C1 segment of cervical spinal cord (tissue), 14 donors: ENCODE measurements at regions not wholly inside any gene's neighbourhood (a gene's known extent, or its start where the extent isn't known, plus 50 kb on each side); places are given as distances from the start of the nearest gene placed in this dataset.
A peak's percentile ranks its signal among the peaks of the same experiment; 100 is the strongest.
"Not testable (repeated sequence)": the region's sequence is repeated elsewhere in the genome, so short reads cannot be mapped to it uniquely, and the experiment has no call there.

Experiments used
- DNase-seq, 14 donors: peaks; one replicate each; lab custom pipeline; 2025; lab: John Stamatoyannopoulos, UW

DNA sequence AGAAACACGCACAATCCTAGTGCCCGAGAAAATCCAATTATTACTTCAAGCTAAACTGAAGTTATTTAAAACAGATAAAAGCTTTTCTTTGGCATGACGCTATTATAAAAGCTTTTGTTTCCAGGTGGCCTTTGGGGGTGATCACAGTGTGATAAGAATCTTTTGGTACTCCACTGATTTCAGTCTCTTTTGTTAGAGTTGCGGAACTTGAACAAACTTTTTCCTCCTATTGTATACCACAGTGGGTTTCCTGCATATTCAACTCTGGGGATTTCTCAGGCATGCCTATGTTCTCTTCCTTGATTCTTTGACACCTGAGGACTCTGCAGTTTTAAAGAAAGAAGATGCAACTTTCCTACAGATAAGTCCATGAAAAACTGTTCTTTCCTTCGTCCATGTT lies 99.7 kb upstream of the PITRM1 start:
- DNase-seq, result no peak

DNA sequence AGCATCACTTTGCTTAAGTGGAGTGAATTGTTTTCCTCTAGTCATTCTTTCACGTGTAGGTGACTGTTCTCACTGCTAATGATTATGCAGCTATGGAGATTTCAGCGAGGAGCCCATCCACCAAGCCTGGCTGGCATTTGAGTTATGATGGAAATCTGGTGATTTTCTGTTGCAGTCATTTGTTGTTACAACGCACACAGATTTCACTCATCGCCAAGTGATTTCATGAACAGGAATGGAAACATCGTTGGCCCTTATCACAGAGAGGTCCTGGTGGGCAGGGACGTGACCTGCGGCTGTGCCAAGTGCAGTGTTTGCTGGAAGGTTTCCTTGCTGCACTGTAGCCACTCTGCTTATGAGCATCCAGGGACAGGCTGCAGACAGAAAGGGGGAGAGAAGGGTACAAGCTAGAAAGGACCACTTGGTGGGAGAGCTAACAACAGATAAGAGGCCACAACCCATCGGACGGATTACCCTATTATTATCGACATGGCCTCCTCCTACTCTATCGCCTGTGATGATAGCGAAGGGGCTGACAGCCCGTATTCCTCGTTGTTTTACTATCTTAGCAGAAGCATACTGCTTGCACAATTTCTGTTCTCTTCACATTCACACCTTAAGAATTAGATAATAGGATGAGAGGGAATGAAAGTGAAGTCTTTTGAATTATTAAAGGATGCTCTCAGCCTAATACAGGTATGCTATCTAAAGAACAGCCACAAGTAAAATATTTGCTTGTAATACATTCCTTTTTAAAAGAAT lies 99.0 kb upstream of the PITRM1 start:
- no peak for DNase-seq

GRCh38 chr10:3270577-3271316 lies 98.2 kb upstream of the PITRM1 start:
- DNase-seq, result no peak

DNA sequence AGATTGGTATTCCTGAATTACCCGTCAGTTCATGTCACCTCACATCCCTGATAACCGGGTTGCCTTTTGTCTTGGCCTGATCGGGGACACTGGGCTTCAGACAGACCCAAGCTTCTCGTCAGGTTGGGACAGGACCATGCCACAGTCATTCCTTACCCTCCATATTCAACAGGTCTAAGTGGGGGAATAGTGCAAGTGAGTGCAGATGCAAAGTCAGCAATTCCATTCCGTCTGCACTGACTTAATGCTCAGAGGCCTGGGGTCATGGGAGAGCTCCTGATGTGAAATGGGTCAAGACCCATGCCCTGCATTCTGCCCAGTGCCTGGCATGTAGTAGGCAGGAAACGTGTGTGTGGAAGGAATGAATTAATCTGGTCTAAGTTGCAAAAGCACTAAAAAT lies 95.4 kb upstream of the PITRM1 start:
- DNase-seq, result no peak

GRCh38 chr10:3265088-3265487 lies 92.5 kb upstream of the PITRM1 start:
- DNase-seq, result no peak

GRCh38 chr10:3264161-3264761 lies 91.7 kb upstream of the PITRM1 start:
- DNase-seq, result no peak

- no peak for DNase-seq
These were observed 91.2 kb upstream of the PITRM1 start for GRCh38 chr10:3263747-3264146.

DNA sequence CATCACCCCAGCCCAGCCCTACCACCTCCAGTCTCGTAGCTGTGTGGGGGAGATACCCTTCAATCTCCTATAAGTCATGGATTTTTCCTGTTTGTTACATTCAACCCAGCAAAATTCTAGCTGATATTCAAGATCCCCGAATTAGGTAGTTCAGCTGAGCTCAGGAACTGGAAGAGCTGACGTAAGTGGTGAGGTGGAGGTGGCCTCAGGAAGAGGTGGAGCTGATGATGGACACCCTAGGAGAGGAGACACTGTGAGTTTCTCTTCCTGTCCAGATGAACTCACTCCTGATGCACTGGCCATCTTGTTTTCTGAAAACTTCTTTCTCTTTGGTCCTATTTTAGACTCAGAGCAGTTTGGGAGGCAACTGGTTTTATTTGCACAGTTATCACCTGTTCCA lies 90.5 kb upstream of the PITRM1 start:
- no peak for DNase-seq

DNA sequence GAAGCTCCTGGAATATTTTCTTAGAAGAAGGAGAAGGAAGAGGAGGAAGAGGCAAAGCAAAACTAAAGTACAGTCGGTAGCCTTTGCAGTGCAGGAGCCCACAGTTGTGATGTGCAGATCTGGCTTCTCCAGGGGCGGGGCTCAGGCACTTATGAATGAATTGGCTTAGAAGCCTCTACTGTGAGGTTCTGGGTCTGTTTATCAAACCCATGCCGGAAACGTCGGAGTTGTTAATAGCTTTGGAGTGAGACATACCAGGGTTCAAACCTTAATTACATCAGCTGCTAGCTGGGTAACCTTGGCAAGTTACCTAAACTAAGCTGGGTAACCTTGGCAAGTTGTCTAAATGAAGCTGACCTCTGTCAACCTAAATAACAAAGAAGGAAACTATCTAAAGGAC lies 89.3 kb upstream of the PITRM1 start:
- DNase-seq, result no peak

- no peak for DNase-seq
These were observed 87.7 kb upstream of the PITRM1 start for GRCh38 chr10:3260066-3260834.

- no peak for DNase-seq
These were observed 86.9 kb upstream of the PITRM1 start for GRCh38 chr10:3259499-3259898.

DNA sequence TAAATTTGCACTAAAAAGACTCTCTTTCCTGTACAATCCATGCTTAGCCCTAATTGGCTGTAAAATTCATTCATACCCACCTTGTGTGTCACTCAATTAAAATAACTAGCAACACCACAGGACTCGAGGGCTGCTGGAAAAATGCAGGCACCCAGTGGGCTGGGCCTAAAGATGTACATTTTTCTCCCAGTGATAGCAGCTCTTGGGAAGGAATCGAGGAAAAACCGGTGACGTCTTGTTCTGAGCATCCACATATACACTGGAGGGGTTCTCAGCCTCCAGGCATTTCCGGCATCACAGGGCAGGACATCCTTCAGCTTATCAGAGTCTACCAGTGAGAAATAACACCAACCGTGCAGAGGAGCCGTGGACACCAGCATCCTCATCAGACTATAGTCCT lies 85.8 kb upstream of the PITRM1 start:
- no peak for DNase-seq

GRCh38 chr10:3255616-3256015 lies 83.0 kb upstream of the PITRM1 start:
- DNase-seq, result no peak

DNA sequence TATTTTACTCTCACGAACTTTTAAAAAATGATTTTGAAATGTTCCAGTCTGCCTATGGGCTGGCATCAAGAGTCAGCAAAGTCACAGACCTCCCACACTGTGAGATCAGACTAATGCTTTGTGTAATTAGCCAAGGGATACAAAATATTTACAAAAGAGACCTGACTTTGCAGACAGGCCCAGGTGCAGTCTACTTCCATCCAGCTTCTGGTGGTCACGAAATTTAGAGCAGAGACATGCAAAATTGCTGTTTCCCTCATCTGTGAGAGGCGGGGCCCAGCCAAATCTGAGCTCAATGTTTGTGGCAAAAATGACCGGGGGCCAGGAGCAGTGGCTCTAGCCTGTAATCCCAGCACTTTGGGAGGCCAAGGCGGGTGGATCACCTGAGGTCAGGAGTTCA lies 82.5 kb upstream of the PITRM1 start:
- DNase-seq, result no peak

DNA sequence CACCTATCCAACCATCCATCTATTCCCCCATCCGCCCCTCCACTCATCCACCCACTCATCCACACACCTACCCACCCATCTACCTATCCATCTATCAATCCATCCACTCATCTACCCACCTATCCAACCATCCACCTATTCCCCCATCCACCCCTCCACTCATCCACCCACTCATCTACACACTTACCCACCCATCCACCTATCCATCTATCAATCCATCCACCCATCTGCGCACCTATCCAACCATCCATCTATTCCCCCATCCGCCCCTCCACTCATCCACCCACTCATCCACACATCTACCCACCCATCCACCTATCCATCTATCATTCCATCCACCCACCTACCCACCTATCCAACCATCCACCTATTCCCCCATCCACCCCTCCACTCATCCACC lies 81.4 kb upstream of the PITRM1 start:
- DNase-seq, result not testable (repeated sequence)

DNA sequence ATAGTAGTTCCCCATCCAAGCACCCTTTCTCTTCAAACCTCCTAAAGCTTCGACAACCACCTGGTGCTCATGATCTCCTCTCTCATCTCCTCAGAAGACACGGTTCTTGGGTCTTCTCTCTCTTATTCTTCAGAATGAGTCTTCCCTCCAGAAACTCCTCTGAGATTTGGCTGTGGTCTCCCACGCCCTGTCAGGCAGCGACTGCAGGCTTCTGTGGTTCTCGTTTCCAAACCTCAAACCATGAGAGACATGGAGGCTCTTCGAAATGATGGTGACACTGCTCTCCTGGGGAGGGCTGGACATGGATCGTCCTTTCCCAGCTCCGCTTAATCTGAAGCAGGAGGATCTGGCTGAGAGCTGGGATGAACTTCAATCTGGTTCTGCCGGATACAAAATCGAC lies 78.6 kb upstream of the PITRM1 start:
- DNase-seq, result no peak

GRCh38 chr10:3249307-3249889 lies 76.8 kb upstream of the PITRM1 start:
- DNase-seq, result no peak

DNA sequence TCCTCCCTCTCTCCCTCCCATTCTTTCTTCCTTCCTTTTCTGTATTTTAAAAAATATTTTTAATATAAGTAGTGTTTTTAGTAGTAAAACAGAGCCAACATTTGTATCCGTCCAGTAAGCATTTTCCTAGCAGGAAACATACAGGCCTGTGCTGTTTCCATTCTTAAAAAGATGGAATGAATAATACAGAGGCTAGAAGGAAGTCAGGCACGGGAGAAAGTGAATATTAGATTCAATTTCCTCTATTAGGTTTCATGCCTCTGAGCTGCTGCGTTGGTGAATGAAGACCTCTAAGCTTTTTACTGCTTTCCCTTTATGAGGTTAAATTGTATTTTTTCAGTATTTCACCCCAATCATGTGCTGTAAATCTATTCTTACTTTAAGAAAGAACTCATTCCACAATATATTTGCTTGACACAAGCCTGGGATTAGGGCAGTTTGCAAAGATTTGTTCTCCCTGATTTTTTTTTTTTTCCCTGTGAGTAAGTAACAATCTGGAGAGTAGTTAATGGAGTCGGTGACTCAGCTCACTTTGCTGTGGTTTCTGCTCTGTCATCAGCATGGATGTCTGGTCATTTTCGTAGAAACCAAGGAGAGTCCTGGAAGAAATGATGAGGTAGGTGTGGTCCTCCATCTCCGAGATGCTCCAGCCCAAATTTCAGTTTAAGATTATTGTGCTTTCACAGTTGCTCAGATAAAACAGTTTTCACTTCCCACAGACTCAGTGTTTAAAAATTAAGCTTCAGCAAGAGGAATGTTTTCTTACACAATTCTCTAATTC lies 76.1 kb upstream of the PITRM1 start:
- peak in 2 of 14 donors; percentile 2 to 19 for DNase-seq

DNA sequence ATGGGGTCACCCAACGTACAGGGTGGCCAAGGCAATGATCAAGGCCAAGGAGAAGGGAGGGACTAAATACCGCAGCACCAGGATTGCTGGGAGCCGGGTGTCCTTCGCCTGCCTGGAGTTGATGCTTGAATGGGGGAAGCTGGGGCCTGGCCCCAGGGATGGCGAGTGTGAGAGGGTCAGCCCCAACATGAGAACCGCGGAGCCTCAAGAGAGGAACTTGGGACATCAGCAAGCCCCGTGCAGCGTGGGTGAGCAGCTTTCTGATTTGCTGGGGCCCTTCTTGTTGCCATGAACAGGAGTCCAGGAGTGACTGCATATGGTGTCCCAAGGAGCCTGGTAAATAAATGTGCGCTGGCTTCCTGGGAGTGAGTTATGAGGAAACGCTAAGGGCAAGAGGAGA lies 72.8 kb upstream of the PITRM1 start:
- no peak for DNase-seq

- DNase-seq, result no peak
These were observed 69.5 kb upstream of the PITRM1 start for GRCh38 chr10:3241967-3242650.
